Tibial artery (tissue), 4 donors: ENCODE measurements at regions not wholly inside any gene's neighbourhood (a gene's known extent, or its start where the extent isn't known, plus 50 kb on each side); places are given as distances from the start of the nearest gene placed in this dataset.

Experiments
- DNase-seq, 2 donors: peaks; one replicate each; pipeline ENCODE4 v3.0.0-alpha.2; 2019
- H3K27ac ChIP-seq, 2 donors: fragments of 200-600 bp; sonication (generic) in 1 of 2; 1 replicate in 1 of 2; 2 replicates in 1 of 2; pipeline ENCODE4 v1.5.1; 2018 to 2019; ENCODE audit warnings: mild to moderate bottlenecking in 1 of 2
- H3K27me3 ChIP-seq, 2 donors: fragments of 200-600 bp; sonication (generic) in 1 of 2; one replicate each; pipeline versions ENCODE4 v1.5.1 to v1.6.0; 2016 to 2019
- H3K36me3 ChIP-seq, 3 donors: fragments of 200-600 bp; sonication (generic) in 2 of 3; one replicate each; pipeline ENCODE4 v1.5.1; 2016 to 2019; ENCODE audit warnings: mild to moderate bottlenecking in 2 of 3
- H3K4me1 ChIP-seq, 4 donors: fragments of 200-600 bp; sonication (generic) in 2 of 4; 1 replicate in 3 of 4; 2 replicates in 1 of 4; pipeline ENCODE4 v1.5.1; 2016 to 2019
- H3K4me3 ChIP-seq, 2 donors: fragments of 200-600 bp; sonication (generic) in 1 of 2; 1 replicate in 1 of 2; 2 replicates in 1 of 2; pipeline ENCODE4 v1.5.1; 2018 to 2019; ENCODE audit warnings: mild to moderate bottlenecking in 2 of 2
- H3K9me3 ChIP-seq, 3 donors: fragments of 200-600 bp; sonication (generic) in 1 of 3; one replicate each; pipeline ENCODE4 v1.5.1; 2016 to 2019
- CTCF ChIP-seq, 2 experiments: fragments of 200-600 bp in 1 of 2; fragments of 450-650 bp in 1 of 2; IDR thresholded peaks; one replicate each; pipeline ENCODE4 v1.5.1; 2017 to 2019; ENCODE audit warnings: antibody characterized with exemption in 2 of 2, mild to moderate bottlenecking in 1 of 2, moderate library complexity in 1 of 2
- intact Hi-C: fragments of 100-400 bp; cut with DNase I; formaldehyde crosslinking; loops from one replicate; pipeline ENCODE4 v1.15.0; 2023; ENCODE audit warnings: low total_unique reads

- TF ChIP-seq CTCF (IDR thresholded peaks at IDR 0.05), result no peak
- Histone ChIP-seq H3K4me1 (no peaks in the 10 kb centered on the region), H3K27me3 (peaks cover 0 to 3% of the 10 kb centered on the region in 2 donors), H3K36me3 (no peaks in the 10 kb centered on the region), H3K27ac (no peak overlapping the region), H3K9me3 (no peaks in the 10 kb centered on the region), H3K4me3 (no peak overlapping the region)
- no peak for DNase-seq
- intact Hi-C loops, result no loop called here
Observed at GRCh38 chr2:16181741-16182090, 241.4 kb downstream of the MYCN start.

GRCh38 chr2:16181062-16181740 lies 240.9 kb downstream of the MYCN start:
- intact Hi-C loops, result no loop called here
- Histone ChIP-seq H3K9me3 (no peaks in the 10 kb centered on the region), H3K27me3 (peaks cover 0 to 3% of the 10 kb centered on the region in 2 donors), H3K4me3 (no peak overlapping the region), H3K4me1 (no peaks in the 10 kb centered on the region), H3K36me3 (no peaks in the 10 kb centered on the region), H3K27ac (no peak overlapping the region)
- no peak for DNase-seq
- TF ChIP-seq CTCF (IDR thresholded peaks at IDR 0.05), result no peak

GRCh38 chr2:16180631-16181030 lies 240.3 kb downstream of the MYCN start:
- intact Hi-C loops, result no loop called here
- no peak for TF ChIP-seq CTCF (IDR thresholded peaks at IDR 0.05)
- DNase-seq, result no peak
- Histone ChIP-seq H3K27ac (no peak overlapping the region), H3K9me3 (no peaks in the 10 kb centered on the region), H3K36me3 (no peaks in the 10 kb centered on the region), H3K4me1 (no peaks in the 10 kb centered on the region), H3K4me3 (no peak overlapping the region), H3K27me3 (peaks cover 0 to 3% of the 10 kb centered on the region in 2 donors)

- no peaks in the 10 kb centered on the region for H3K9me3 ChIP-seq
- intact Hi-C loops, result no loop called here
- H3K27ac ChIP-seq, result no peak overlapping the region
- no peaks in the 10 kb centered on the region for H3K36me3 ChIP-seq
- TF ChIP-seq CTCF (IDR thresholded peaks at IDR 0.05), result no peak
- peaks cover 0 to 3% of the 10 kb centered on the region in 2 donors for H3K27me3 ChIP-seq
- no peak for DNase-seq
- no peak overlapping the region for H3K4me3 ChIP-seq
- no peaks in the 10 kb centered on the region for H3K4me1 ChIP-seq
Observed at GRCh38 chr2:16179701-16180416, 239.5 kb downstream of the MYCN start.

GRCh38 chr2:16178551-16179130 lies 238.3 kb downstream of the MYCN start:
- no peaks in the 10 kb centered on the region for H3K4me1 ChIP-seq
- intact Hi-C loops, result no loop called here
- DNase-seq, result no peak
- peaks cover 0 to 3% of the 10 kb centered on the region in 2 donors for H3K27me3 ChIP-seq
- H3K27ac ChIP-seq, result no peak overlapping the region
- H3K36me3 ChIP-seq, result no peaks in the 10 kb centered on the region
- H3K9me3 ChIP-seq, result no peaks in the 10 kb centered on the region
- TF ChIP-seq CTCF (IDR thresholded peaks at IDR 0.05), result no peak
- no peak overlapping the region for H3K4me3 ChIP-seq
